ENCODE measurements at regions not wholly inside any gene's neighbourhood (a gene's known extent, or its start where the extent isn't known, plus 50 kb on each side); places are given as distances from the start of the nearest gene placed in this dataset.
A peak's percentile ranks its signal among the peaks of the same experiment; 100 is the strongest.
"Not testable (repeated sequence)": the region's sequence is repeated elsewhere in the genome, so short reads cannot be mapped to it uniquely, and the experiment has no call there.

DNA sequence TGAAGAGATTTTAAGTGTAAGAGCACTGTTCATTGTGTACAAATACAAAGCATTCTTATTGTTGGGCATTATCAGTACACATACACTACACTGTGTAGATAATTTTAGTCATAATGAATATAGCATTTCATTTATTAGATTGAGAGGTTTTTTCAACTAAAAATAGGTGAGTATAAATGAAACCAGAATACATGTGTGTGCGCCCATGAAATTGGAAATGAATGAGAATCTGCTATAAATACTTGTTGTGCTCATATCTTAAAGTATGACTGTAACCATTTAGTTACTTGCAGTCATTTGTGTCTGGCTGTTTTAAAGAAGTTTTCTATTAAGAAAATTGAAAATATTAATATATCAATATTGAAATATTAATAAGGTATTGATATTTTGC is 189.0 kb upstream of the MEF2C start:
- no peak for DNase-seq (ENCODE audit: low read depth)

DNA sequence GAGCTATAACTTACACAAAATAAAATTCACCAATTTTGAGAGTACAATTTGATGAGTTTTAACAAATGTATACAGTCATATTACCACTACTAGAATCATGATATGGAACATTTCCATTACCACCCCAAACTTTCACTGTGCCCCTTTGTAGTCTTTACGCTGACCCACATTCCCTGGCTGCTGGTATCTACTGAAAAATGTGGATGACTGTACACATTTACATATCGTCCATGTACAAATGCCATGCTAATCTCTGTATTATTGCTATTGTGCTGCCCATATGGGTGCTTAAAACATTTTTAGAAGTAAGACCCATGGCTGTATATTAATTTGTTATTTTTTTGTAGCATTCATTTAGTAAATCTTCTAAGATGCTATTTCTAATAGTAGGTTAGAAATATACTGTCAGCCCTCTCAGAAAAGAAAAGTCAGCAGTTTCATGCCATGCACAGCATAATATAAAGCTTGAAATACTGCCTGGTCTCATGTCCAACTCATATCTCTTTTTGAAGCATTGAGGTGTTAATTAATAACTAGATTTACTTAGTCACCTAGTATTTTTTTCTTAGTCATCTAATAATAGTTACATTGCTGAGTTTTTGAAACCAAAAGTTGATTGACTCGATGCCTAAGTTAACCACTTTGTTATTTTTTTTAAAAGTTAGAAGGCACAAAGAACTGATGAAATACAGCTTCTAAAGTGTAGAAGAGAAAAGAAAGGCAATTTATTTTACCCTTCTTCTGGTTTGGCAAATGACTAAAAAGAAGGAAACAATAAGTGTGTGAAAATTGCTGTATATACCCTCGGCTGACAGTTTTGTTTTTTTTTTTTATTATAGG is 188.3 kb upstream of the MEF2C start:
- no peak for DNase-seq (ENCODE audit: low read depth)

DNA sequence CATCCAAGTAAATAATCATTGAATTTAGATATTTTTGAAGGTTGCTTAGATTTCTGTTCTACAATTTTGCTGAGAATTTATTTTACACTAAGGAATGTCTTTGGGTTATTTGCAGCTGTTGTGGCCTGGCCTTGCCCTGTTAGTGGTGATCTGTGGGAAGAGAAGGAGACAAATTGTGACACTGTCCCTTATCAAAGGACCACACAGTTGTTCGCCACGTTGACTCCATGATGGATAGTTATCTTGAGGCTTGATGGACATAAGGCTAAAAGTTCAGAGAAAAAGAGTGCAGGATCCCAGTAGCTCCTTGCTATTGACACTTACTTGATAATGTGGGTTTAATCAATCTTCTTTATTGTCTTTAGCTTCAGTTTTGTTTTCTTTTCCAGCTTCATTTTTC is 186.6 kb upstream of the MEF2C start:
- DNase-seq (ENCODE audit: low read depth), result no peak

DNA sequence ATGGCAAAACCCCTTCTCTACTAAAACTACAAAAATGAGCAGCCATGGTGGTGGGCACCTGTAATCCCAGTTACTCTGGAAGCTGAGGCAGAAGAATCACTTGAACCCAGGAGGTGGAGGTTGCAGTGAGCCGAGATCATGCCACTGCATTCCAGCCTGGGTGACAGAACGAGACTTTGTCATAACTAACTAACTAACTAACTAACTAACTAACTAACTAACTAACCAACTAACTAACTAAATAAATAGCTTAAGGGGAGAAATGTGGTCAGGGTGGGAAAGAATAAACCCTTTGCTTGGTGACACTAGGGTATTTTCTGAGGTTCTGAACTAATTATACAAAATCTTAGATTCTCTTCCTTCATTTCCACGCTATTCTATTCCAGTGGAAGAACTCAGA is 184.4 kb upstream of the MEF2C start:
- DNase-seq (ENCODE audit: low read depth), result no peak

DNA sequence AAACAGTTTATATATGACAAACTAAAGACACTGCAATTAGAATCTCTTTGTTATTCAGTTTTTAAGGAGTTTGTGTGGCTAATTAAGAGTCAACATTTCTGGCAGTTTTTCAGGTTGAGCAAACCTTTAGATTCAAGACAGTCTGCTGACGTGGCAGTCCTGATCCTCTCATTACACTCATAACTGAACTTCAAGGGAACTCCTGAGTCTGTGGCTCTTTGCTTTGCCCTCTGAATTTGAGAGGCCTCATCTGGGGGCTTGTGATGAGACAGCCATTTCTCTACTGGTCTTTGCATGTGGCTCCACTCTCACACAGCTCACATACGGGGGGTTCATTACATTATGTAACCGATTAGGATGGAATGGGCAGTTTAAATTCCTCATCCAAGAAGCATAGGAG is 182.9 kb upstream of the MEF2C start:
- DNase-seq (ENCODE audit: low read depth), result no peak

DNA sequence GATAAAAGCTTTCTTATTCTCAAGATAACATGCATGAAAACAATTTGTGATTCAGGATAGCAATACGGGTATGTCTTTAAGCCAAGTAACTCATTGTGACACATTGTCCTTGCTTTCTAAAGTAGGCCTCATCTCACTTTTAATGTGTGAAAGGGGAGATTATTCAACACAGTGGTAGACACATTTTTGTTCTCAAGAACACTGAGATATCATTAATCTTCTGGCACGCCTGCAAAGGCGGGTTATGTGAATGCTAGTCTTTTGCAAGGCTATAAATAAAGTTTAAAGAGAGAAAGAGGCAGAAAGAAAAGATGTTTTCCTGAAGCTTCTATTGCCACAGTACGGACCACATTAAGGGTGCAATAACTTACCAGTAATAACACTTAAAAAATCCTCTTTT is 181.8 kb upstream of the MEF2C start:
- DNase-seq (ENCODE audit: low read depth), result no peak

DNA sequence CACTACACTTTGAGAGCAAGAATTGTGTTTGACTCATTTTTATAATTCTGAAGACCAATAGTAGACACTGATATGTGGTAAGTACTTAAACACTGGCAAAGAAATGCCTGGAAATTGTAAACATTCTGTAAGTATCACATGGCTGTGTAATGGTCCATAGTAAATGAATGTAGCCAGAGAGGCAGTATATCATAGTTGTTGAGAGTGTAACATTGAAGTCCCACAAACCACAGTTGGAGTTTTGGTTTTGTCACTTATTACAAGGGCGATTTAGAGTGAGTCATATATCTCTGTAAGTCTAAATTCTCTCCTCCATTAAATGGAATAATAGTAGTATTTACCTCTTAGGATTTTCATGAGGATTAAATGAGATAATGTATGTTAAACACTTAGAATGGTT is 181.1 kb upstream of the MEF2C start:
- DNase-seq (ENCODE audit: low read depth), result no peak

DNA sequence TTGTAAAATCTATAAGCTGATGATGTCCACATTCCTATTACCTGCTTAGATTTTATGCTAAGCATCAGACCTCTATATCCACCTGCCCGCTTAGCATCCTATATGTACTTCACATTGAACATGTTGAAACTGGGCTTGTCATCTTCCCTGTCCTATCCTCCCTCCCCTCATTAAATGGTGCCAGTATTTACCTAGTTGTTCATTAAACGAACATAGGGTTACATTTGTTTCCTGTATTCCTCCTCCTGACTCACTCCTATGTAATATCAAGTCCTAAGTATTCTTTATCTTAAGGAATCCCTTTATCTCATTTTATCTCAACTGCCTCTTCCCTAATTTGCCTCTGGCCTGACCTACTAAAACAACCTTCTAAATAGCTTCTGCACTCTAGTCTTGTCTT is 177.8 kb upstream of the MEF2C start:
- no peak for DNase-seq (ENCODE audit: low read depth)

DNA sequence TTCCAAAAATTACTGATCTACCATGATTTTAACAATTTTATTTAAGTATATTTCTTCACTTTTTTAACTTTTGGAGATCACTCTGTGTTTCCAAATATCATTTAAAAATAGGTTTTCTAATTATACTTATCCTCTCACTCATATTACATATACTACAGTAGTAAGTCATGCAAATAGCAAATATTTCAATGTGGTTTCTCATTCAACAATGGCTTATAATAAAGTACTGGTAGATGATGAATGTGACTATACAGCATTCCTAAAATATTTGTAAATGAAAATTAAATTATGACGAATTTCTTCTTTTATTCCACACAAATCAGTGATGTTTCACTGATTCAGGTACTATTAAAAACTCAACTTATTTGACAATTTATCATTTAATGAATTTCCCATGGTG is 176.3 kb upstream of the MEF2C start:
- no peak for DNase-seq (ENCODE audit: low read depth)

DNA sequence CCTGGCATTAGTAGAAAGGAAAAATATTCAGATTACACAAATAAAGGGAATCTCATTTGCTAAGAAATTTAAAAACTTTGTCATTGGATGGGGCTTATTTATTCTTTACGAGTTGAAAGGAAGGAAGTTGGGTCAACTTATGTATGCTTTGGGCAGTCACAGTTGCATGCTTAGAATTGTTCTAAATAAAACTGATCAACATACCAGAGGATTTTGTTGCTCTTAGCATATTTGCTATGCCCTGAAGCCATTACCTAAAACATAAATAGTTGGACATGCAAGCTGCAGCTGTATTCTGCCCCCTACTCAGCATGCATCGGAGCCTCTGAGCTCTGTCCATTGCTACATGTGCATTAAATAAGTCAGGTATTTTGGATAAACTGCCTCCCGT is 172.7 kb upstream of the MEF2C start:
- no peak for DNase-seq (ENCODE audit: low read depth)

DNA sequence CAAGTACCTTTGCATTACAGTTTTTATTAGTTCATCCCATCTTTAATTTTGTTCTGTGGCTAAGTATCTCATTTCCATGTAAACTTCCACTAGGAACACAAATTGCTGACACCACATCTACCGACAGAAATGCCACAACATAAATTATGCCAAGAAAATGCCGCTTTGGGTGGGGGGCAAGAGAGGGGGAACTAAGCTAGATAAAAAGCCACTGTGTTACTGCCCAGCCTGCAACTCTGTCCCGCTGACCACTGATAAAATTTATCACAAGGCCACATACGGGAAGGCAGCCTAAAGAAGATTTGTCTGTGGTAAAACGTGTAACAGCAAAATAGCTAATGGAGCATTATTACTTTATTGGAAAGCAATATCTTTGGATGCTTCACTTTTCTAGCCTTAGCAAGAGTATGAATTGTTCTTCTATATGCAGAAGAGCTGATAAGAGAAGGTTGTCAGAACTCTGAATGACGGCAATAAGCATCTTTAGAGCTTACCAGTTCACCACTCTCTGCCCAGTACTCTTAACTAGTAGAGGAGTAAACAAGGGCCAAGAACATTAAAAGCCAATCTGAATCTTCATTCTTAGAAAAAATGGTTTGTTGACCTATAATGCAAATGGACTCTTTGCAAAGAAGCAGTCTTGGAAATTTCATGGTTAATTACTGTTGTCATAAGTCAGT is 172.2 kb upstream of the MEF2C start:
- no peak for DNase-seq (ENCODE audit: low read depth)

DNA sequence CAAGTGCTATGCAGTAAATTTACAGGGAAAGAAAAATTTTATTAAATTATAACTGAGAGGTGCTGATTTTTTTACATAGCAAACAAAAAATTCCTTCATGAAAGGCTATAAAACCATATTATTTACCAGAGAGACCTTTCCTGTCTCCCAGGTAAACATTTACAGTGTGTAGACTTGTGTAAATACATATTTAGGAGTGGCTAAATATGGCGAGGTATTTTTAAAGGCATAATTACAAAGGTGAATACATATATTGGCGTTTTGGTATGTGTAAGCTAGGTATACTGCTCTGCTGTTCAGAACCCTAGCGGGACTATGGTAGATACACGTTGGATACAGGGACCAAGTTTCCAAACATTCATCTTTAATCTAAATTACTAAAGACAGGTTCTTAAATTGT is 170.6 kb upstream of the MEF2C start:
- DNase-seq (ENCODE audit: low read depth), result no peak

DNA sequence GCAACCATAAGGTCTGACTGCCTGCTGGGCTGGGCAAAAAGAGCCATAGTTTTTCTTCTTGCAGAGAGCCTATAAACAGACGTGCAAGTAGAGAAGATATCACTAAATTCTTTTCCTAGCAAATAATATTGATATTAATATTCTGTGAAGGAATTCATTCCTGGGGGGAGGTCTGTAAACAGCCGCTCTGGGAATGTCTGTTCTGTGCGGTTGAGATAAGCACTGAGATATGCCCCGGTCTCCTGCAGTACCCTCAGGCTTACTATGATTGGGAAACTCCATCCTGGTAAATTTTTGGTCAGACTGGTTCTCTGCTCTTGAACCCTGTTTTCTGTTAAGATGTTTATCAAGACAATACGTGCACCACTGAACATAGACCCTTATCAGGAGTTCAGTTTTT is 167.1 kb upstream of the MEF2C start:
- DNase-seq (ENCODE audit: low read depth), result not testable (repeated sequence)

DNA sequence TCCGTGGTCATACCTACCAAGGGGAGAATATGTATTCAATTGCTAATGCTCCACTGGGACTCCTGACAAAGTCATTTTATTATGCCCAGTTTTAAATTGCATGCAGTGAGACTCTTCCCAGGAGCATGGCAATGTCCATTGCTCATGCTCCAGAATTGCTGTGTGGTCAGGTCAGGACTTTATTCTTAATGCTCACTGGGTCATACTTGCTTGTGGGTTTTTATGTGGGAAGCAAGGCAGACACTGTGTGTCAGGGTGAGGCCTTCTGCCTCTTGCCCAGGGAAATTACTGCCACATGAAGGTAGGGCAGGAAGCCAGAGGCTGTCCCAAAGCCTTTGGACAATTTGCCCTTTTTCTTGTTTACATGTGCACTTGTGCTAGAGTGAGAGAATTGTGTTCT is 164.6 kb upstream of the MEF2C start:
- DNase-seq (ENCODE audit: low read depth), result no peak

DNA sequence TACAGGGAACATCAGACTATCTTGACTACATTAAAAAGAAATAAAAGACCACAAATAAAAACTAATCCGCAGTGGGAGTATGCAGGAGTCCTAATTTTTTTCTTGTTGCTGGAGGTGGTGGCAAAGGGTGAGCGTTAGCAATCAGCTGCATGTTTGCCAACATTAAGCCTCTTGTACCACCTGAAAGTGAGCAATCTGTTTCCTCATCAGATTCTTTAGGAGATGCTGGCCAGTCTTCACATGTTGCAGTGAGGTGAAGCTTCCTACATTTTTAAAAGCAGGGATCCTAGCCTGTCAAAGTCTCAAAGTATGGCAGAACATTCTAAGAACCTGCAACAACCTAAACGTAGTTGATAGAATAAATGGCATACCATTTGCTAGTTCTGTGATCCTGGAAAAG is 162.2 kb upstream of the MEF2C start:
- DNase-seq (ENCODE audit: low read depth), result no peak

DNA sequence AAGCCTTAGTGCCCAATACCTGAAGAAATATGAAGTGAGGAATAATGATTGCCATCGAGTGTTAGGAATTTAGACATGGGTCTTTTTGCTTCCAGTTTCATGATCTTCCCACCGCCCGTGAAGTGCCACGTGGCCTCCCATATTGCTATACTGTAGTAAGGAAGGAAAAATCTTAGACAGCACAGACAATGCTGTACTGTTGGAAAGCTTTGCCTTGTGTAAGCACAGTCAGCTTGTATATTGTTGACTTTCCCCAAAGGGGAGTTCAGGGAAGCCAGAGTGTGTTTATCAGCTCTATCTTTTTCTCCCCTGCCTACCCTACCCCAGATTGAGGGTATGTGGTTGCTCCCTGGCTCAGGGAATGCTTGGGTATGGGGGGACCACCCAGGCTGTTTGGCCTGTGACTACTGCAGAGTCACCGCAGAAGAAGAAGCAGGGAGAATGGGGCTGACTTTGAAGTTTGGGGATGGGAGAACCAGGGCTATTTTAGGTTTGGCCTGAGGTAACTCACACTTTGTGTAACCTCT is 161.8 kb upstream of the MEF2C start:
- DNase-seq (ENCODE audit: low read depth), result no peak

DNA sequence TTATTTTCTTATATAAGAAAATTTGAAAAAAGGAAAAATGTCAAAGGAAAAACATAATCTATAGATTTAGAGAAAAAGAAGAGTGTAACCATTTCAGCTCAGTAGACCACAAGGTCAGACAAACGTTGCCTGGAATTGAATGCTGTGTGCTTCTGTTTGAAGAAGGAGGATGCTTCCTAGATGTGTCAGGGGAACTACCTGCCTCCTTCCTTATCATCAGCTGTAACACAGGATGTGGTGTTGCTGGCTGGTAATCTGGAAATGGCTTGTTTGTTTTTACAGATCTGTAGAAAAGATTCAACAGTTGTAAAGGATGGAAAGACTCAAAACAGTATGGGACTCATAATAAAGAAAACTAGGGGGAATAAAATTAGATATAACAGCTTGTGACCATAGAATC is 160.7 kb upstream of the MEF2C start:
- DNase-seq (ENCODE audit: low read depth), result no peak

DNA sequence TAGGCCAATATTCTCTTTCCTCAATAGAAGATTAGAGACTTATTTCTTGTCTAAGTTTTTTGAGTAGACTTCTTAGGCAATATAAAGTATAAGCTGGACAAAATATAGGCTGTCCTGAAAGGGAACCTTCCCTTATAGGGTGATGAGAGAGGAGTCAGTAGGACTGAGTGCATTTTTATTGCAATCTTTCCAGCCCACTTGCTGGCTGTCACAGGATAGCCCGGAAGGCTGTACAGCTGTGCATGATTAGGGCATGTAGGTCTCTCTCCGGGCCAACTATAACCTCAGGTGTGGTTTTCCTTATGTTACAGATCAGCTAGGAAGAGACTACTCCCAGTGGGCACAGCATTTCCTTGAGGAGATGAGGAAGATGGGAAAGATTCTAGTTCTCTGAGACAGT is 159.8 kb upstream of the MEF2C start:
- DNase-seq (ENCODE audit: low read depth), result no peak

DNA sequence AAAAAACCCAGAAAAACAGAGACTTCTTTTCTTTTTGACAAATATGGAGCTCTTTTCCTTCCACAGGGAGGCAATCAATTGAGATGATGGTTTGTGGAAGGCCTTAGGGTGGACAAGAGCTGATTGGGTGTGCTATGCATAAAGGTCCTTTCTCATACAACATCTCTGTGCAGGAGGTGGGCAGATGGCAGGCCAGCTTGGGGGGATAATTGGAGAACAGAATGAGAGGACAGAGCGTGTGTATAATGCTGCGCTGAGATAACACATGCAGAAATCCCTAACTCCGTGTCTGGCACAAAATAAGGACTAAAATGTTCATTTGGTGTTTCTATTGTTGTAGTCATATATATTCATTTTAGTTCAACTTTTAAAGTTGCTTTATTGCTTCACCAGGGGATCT is 159.0 kb upstream of the MEF2C start:
- no peak for DNase-seq (ENCODE audit: low read depth)

DNA sequence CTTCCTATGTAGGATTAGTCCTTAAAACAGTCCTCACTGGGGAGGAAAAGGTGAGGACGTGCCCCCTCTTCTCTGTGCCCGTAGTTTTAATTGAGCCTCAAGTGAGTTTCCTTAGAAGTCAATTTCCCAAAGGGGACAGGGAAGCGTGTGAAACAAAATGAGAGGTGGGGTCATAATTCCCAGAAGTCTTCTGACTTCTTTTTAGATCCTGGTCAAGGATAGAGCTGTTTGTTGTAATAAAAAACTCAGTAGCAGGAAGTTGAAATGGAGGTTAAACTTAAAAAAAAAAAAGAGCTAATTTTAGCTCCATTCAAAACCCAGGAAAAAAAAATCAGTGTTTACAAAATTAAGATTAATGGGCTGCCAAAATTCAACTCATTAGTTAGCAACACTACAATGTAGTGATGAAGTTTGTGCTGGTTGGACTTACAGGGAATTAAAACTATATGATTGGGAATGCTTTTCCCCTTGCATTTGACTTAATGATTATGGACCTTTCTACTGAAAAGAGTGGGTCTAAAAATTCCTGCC is 158.3 kb upstream of the MEF2C start:
- no peak for DNase-seq (ENCODE audit: low read depth)

DNA sequence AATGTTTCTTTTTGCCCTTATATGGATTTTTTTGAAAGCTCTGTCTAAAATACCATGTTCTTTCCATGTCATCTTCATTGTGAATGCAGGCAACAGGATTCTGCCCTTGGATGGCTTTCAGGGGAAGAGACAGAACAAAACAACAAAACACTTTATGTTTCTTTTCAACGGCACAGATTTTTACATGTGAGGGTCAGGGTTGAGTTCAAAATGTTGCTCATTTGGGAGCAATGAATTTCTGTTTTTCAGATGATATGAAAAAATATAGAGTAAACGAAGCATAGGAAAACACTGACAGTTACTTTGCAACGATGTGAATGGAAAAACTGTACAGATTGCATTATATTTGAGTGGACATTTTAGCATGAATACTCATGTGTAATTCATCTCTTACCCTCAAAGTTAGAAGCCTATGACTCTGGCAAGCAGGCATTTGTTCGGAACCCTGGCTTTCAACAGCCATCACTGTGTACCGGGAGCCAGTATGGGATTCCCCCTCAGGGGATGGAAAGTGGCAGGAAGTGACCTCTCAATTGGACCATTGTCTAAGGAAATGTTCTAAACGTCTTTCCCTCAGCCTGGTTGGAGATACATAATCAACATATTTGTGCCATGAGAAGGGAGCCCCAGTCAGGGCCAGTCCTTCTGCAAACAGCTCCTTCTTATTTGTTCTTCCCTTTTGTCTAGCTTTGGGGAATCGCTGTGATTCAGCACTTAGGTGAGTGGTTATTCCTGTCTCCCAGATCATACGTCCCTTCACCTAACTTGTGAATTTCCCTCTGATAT is 153.9 kb upstream of the MEF2C start:
- peak; percentile 3 for DNase-seq (ENCODE audit: low read depth)

DNA sequence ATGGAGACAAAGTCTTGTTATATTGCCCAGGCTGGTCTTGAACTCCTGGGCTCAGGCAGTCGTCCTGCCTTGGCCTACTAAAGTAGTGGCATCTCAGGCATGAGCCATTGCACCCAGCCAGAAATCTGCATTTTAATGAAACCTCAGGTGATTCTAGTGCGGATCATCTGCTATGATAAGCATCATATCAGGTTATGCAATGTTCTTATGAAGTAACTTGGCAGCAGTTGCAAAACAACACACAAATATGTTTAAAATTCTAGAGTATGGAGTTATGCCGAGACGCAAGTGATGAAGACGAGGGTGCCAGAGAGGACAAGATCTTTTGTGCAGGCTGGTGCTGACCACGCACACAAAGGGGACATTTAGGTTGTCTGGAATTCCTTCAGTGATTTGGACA is 153.2 kb upstream of the MEF2C start:
- DNase-seq (ENCODE audit: low read depth), result no peak

DNA sequence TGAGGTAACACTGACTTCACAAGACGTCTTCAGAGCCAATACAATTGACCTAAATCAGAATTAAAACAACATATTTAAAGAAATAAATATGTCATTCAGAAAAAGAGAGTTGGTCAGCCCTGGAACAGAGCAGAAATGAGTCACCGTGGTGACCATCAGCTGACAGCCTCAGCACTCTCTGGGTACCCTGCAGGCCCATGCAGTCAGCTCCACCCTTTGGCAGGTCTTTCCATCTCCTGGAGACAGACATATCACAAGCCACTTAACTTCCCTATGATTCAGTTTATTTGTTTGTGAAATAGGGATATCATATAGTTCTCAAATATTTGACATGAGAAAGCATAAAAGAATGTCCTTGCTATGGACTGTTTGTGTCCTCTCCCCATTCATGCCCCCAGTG is 151.6 kb upstream of the MEF2C start:
- peak; percentile 4 for DNase-seq (ENCODE audit: low read depth)

All from fibroblast of gingiva (primary cell).